HG02642 (cell line): ENCODE measurements at regions not wholly inside any gene's neighbourhood (a gene's known extent, or its start where the extent isn't known, plus 50 kb on each side); places are given as distances from the start of the nearest gene placed in this dataset.

Experiments
- ATAC-seq: cut with Tn5 transposase; IDR thresholded peaks from one replicate; pipeline ENCODE4 v1.9.1; 2021; ENCODE audit warnings: mild to moderate bottlenecking; ENCODE audit not compliant: unreplicated experiment, poor library complexity

DNA sequence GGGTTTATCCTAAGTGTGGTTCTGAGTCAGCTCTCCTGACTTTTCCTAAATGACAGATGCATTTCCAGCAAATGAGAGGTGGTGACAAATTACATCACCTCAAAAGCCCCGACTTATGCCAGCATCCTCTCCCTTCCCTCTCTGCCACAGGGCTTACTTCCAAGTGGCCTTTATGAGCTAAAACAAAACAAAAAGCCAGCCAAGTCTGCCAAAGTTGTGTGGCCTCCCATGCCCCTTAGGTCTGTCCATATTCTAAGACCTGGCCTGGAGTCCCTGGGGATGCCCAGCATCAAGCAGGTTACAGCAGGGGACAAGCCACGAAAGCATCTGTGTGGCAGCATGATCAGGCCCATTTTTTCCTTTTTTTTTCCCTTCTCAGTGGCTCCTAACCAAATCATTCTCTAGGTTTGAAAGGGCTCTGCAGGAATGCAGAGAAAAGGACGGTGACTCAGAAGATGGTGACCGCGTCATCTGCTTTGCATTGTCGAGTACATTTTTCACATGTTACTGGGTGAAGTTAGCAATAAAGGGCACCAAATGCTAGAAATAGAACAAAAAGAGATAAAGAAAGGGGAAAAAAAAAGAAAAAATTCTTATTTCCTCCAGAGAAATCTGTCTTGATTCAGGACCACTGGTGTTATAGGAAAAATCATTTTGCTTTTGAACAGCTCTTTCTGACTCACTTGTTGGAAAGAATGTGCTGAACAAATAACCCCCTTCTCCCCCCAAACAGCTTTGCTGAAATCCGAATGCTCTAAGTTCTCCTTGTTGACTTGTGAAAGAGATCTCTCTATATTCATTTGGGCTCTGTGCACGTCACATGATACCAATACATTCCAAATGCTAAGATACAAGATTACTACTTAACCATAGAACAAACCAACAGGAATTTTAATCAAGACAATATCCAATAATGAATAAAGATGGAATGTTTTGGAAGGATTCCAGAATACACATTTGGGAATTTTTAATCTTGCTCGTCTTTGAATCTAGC lies 178.7 kb downstream of the EN1 start:
- no peak for ATAC-seq

DNA sequence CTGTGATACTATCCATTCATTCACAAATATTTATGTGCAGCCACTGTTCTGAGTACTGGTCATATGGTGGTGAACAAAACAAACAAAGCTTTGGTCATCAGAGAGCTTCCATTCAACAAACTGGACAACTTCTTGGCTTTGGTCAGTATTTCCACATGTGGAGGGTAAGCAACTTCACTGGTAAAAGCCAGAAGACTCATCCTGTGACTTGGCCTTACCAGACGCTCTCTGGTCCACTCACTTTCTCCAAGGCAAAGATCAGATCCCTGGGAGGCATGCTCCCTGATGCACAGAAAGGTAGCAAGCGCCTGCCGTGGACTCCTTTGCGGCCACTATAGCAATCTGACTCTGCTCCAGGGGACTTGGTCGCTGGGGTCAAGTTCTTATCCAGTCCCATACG lies 179.5 kb downstream of the EN1 start:
- ATAC-seq, result no peak

DNA sequence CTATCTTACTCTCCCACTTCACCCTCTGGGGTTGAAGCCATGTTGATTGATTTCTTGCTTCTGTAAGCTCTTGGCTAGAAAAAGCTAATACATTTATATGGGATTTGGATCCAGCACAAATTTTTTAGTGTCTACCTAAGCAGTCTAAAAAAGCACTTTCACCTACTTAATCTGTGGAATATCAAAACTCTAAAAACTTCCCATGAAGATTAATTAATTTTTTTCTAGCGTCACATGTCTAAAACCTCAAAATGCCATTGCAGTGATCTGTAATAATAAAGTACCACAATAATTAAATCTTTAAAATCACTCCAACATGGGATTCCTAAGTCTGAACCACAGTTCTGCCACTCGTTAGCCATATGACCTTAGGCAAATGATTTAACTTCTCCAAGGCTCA lies 180.1 kb downstream of the EN1 start:
- no peak for ATAC-seq

DNA sequence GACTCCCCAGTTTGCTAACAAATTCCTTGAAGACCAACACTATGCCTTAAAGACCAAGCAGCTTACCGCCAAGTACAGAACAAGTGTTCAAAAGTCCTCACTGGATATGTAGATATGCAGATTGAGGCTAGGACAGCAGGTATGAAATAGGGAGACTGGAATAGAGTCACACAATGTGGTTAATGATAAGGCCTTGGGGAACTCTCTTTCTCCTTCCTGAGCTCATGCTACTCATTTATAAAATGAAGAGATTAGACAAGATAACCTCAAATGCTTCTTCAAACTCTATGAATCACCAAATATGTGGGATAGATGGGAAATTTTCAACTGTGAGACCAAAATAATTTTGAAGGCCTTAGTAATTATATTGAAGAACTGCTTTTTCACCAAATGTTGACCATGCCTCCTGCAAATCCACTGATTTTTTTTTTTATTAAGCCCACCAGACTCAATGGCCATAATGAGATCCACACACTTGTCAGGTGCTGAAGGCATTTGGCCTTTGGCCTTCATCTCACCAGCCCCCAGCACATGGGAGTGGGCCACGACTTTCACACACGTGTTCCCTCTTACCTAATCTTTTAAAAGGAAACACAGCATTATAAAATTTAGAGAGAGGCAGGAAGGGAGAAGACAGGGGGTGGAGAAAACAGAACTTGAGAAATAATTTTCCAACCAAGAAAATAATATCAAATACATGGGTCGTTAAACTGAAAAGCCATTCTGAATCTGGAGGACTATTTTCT lies 181.5 kb downstream of the EN1 start:
- no peak for ATAC-seq

DNA sequence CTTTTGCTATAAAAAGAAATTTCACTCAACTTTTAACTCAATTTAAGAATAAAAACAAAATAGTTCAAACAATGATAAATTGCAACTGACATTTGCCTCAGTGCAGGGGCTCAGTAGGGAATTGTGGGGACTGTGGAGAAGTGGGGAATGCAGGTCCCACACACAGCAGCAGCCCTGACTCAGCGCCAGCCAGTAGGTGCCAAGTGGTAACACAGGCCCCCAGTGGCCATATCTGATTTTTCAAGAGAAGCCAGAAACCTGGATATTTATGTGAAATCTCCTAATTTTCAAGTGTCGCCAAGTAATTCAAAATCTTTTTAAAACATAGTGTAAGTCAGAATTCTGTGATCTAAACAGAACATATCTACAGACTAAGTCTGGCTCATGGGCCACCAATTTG lies 186.3 kb downstream of the EN1 start:
- no peak for ATAC-seq

DNA sequence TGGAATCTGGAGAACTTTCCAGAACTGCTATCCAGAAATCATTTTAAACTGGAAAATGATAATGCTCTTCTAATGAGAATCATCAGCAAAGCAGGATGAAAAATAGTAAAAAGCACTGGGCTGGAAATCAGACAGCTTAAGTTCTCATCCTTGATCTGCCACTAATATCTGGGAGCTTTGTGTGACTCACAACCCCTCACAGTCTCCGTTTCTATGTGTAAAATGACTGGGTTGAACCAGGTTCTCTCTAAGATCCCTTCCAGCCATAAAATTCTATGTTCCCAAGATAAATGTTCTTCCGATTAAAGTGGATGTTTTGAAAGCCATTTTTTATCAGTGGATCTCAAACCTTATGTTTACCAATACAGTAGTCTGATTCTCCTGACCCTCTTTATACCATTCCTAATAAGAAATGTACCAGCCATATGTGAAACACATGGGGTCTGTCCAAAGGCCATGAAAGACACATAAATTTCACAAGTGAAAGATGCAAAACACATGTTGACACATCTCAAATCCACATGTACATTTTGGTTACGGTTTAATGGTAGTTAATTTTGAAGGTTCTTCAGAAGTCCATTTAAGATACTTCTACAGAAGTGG lies 188.8 kb downstream of the EN1 start:
- ATAC-seq, result no peak

DNA sequence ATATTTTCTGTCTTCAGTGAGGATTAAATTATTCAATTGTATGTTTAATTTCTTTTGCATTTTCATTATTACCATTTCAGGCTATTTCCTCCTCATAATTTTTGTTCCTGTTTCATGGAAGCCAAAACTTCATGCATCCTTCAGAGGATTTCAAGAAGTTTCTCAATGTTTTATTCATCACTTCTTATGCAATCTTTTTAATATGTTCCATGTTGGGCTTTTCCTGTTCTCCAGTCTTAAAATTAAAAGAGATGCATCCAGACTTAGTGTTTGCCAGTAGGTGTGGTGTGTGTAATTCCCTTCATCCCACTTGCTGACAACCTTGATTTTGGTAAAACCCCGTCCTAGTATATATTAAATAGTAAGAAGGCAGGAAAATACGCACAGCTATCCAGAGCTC lies 190.0 kb downstream of the EN1 start:
- ATAC-seq, result no peak

DNA sequence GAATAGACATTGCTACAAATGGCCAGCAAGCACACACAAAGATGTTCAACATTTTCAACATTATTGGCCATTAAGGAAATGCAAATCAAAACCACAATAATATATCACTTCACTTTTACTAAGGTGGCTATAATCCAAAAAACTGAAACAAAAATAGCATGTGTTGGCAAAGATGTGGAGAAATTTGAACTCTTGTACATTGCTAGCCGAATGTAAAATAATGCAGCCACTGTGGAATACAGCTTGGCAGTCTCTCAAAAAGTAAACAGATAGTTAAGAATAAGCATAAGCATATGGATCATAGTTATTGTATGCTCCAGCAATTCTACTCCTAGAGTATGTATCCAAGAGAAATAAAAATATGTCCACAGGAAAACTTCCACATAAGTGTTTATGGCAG lies 192.5 kb downstream of the EN1 start:
- no peak for ATAC-seq

DNA sequence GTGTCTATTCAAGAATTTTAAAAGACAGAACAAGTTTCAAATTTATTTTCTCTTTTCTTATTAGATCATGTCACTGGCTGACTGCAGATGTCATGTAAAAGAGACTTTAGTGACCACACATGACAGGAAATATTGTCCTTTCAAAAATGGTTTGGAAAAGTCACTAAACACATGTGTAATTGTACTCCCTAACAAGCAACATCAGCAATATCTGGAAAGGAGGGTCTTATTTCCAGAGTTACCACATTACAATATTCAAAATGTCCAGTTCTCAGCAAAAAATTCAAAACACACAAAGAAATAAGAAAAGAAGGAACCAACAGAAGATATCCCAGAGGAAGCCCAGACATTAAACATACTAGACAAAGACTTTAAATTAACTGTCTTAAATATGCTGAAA lies 197.1 kb downstream of the EN1 start:
- no peak for ATAC-seq

DNA sequence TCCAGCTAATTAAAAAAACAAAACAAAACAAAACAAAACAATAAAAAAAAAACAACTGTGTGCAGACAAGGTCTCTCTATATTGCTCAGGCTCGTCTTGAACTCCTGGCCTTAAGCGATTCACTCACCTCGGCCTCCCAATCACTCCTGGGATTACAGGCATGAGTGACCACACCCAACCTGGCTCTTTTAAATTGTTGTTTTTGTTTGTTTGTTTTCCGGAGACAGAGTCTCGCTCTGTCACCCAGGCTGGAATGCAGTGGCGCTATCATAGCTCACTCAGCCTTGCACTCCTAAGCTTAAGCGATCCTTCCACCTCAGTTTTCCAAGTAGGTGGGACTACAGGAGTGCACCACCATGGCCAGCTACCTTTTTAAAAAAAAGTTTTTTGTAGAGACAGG lies 201.6 kb downstream of the EN1 start:
- ATAC-seq, result no peak

DNA sequence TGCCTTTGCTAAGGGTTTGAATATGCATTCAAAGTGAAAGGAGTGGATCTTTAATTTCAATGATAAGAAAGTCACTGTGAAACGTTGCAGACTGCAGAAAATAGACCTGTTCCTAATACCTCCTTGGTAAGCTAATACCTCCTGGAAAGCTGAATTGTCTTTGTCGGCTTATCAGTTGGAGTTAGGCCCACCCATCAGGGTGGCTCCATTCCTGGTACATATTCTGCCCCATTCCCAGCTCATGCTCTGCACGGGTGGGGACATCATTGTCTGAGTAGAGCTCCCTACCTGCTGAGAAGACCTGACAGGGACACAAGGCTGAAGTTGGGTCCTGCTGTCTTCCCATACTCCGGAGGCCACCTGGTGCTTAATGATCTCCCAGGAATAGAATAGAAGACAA lies 203.3 kb downstream of the EN1 start:
- ATAC-seq, result no peak

DNA sequence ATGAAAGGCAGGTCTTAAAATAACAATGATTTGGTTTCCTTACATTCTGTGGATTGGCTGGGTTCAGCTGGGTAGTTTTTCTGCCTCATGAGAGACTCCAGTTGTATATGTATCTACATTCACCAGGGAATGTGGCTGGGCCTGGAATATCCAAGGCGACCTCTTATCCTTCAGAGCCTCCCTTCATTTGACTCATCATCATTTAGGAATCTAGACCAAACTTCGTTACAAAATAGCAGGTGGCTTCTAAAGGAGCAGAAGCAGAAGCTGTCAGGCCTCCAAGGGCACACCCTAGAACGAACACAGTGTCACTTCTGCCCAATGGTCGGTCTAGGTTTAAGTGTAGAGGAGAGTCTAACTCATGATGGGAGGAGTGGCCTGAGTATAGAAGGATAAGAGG lies 204.2 kb downstream of the EN1 start:
- ATAC-seq, result no peak

DNA sequence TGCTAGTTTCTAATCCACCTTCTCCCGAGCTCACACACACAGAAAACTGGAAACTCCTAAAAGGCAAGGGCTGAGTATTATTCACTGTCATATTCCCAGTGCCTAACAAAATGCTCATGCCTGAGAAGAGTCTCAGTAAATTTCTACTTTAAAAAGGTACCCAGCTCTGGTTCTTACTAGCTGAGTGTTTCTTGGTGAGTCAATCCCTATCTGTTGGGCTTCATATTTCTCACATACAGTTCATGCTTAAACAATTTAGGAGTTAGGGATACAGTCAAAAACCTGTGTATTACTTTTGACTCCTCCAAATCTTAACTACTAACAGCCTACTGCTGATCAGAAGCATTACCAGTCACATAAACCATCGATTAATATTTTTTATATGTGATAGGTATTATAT lies 204.9 kb downstream of the EN1 start:
- no peak for ATAC-seq

DNA sequence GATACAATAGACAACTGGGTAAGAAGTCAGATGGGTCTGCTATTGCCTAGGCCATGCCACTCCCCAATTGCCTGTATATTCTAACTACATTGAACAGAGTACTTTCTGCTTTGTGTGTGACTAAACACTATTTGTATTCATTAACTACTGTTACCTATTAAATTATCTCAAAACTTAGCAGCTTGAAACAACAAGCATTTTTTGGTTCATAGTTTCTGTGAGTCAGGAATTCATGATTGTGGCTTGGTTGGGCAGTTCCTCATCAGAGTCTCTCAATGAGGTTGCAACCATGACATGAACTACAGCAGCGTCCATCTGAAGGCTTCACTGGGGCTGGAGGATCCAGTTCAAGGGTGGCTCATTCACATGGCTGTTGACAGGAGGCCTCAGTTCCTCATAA lies 205.7 kb downstream of the EN1 start:
- ATAC-seq, result no peak

DNA sequence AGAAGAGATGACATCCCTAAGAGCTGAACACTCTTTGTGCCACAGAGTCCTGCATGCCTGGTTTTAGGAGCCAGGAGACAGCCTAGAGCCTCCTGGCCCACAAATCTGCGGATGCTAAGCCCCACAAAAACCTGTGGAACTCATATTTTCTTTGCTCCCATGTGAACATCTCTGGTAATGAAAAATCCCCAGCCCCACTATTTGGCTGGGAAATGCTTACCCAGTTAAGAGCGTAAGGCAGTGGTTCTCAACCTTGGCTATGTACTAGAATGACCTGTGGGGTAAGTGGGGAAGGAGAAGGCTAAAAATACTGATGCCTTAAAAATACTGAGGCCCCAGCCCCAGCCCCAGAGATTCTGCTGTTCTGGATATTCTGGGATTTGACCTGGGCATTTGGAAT lies 208.1 kb downstream of the EN1 start:
- no peak for ATAC-seq

DNA sequence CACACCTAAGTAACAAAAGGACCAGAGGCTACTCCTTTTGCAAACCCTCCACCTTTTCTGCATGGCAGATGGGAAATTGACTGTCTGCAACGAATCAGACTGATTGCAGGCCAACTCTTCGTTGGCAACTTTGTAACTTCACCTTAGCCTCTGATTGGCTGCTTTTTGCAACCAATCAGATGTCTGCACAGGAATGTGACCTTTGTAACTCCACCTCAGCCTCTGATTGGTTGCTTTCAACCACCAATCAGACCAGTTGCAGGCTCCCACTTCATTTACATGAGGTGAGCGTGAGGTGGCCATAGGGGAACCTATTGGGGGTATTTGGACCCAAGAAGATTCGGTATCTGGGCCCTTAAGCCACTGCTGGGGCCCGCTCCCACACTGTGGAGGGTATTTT lies 209.0 kb downstream of the EN1 start:
- ATAC-seq, result no peak

DNA sequence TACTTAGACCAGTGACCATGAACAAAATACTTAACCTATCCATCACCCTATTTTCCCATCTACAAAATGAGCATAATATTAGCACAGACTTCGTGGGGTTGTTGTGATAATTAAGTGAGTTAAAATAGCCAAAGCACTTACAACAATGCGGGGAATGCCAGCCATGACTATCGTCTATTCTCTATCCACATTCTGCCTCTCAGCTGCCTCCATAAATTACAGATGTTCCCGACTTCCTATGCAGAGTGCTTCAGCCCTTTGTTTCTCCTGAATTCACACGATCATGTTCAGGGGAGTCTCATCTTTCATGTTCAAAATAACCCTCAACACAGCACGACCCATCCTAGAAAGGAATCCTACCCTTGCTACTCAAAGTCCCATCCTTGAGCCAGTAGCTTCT lies 211.6 kb downstream of the EN1 start:
- no peak for ATAC-seq

DNA sequence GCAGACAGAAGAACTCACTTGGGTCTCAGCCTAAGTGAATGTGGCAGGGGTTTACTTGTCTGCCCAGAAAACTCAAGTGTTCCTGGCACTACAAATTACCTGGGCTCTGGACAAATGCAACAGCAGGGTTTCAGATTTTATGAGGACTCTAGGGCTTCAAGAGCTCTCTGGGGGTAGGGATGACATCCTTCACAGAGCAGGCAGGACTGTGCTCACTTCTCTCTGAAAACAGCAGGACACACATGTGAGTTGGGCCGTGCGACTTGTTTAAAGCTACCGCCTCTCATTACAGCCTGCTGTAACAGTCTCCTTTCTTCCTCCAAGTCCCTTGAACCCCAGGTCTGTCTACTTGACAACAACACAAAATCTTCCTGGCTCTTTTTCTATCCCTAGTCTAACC lies 212.6 kb downstream of the EN1 start:
- ATAC-seq, result no peak

DNA sequence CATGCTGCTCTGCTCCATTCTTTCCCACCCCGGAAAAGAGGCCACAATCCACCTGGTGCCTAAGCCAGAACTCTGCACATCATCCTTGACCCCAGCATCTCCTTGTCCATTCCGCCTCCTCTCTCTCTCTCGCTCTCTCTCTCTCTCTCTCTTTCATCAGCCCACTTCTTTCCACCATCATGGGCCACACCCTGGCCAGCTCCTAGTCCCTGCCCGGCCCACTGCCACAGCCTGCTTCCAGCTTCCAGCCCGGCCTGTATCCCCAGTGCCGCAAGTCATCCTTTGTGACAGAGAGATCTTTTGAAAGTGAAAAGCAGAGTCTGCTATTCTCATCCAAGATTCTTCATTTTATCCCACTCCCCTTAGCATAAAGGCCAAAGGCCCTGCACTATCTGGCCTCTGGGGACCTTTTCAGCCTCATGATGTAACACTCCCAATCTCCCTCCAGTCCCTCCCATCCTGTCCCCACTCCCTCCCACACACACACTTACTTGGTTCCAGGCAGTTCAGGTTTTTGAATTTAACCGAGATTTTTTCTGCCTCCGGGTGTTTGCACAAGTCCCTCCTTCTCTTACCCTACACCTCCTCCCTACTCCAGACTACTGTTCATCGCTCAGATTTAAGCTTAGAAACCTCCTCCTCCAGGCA lies 214.0 kb downstream of the EN1 start:
- ATAC-seq, result no peak

DNA sequence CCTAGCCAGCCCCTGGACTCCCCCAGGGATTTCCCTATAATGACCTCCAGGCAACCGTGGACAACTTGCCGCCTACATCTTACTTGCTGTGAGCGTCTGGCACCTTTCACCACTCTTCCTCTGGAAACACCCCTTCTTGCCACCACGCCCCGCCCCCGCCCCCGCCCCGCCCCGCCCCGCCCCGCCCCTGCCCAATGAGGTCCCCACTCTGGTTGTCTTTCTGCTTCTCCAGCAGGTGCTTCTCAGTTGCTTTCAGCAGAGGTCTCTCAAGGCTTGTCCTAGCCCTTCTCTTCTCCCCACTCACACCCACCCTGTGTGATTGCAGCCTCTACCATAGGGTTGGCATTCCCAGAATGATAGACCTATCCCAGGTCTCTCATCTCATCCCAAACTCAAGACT lies 214.5 kb downstream of the EN1 start:
- no peak for ATAC-seq

DNA sequence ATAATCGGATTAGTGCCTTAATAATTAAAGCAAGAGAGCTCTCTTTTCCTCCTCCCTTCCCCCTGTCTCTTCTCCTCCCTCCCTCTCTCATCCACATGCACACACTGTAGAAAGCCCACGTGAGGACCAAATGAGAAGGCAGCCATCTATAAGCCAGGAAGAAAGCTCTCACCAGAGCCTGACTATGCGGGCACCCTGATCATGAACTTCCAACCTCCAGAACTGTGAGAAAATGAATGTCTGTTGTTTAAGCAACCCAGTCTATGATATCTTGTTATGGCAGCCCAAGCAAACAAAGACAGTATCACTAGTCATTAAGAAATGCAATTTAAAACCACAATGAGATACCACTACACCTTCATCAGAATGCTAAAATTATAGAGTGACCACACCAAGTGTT lies 220.3 kb downstream of the EN1 start:
- no peak for ATAC-seq
